NOMO-1 (cell line): ENCODE measurements at regions not wholly inside any gene's neighbourhood (a gene's known extent, or its start where the extent isn't known, plus 50 kb on each side); places are given as distances from the start of the nearest gene placed in this dataset.

ENCODE experiments used
- DNase-seq, 2 experiments: peaks; one replicate each; lab custom pipeline; 2025; ENCODE audit not compliant: unreplicated experiment in 2 of 2; lab: John Stamatoyannopoulos, UW

DNA sequence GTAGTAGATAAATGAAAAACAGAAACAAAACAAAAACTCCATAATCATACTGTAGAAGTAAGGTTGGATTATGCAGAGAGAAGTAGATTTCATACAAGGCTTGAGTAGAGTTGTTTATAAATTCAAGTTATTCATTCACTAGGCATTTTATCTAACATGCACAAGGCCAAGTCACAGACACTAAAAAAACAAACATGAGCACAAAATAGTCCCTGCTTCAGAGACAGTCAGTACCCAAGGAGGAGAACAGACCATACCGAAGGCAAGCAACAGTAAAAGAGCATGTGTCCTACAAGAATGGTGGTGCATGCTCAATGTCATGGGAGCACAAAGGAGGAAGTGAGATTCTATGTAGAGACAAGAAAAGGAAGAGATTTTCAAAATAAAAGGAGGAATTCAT, 796.5 kb upstream of the LRRC4C start:
- DNase-seq, result peak in 1 of 2 experiments; percentile 0

DNA sequence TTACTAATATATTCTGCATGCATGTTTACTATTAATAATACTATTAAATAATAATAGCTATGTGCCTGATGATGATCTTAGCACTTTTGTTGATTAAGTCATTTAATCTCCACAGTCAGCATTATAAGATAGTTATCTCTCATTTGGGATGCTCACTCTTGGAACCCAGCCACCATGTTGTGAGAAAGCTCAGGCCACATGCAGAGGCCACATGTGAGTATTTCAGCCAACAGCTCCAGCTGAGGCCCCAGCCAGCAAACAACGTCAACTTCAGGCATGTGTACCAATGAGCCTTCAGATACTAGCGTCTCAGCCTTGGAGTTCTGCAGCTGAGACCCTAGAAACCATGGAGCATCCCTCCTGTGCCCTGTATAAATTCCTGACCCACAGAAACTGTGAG, 798.1 kb upstream of the LRRC4C start:
- DNase-seq, result no peak

- no peak for DNase-seq
Observed at GRCh38 chr11:42265072-42265471, 805.6 kb upstream of the LRRC4C start.

DNA sequence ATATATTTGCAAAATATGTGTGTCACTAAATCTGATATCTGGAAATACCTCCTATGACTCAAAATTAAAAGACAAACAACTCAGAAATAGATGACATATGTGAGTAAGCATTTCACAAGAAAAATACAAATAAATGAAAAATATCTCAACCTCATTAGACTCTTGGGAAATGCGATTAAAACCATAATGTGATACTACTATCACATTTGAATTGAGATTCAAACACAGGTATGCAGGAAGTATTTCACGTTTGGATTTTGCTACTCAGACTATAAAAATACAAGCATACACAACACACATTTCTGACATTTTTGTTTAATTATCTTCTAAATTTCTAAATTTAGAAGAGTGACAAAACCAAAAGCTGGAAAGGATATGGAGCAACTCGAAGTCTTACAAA, 811.9 kb upstream of the LRRC4C start:
- DNase-seq, result peak in 1 of 2 experiments; percentile 66

DNA sequence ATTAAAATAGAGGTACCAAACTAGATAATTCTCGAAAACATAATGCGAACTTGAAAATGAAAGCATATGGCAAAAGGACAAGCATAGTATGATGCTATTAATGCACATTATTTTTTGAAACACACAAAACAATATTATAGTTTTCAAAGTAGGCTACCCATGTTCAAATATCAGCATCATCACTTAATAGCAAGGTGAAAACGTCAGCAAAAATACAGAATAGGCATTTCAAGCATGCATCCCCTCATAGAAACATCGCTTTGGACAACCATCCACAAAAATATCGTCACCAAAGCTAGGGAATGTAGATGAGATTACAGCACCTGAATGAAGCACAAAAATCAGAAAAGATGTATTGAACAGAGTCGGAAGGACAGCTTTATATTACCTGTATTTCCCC, 814.5 kb upstream of the LRRC4C start:
- no peak for DNase-seq

GRCh38 chr11:42296910-42297309, 837.5 kb upstream of the LRRC4C start:
- DNase-seq, result no peak

DNA sequence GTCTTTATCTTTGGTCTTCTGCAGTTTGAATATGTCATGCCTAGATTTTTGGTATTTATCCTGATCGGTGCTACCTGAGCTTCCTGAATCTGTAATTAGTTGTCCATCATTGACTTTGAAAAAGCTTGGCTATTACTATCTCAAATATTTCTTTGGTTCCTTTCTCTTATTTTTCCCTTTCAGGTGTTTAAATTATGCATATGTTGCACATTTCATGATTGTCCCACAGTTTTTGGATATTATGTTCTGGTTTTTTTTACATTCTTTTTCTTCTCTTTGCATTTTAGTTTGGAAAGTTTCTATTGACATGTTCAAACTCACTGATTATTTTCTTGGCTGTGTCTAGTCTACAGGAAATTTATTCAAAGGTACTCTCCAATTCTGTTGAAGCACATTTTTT, 840.3 kb upstream of the LRRC4C start:
- DNase-seq, result no peak

- no peak for DNase-seq
Observed at GRCh38 chr11:42301777-42302176, 842.3 kb upstream of the LRRC4C start.

DNA sequence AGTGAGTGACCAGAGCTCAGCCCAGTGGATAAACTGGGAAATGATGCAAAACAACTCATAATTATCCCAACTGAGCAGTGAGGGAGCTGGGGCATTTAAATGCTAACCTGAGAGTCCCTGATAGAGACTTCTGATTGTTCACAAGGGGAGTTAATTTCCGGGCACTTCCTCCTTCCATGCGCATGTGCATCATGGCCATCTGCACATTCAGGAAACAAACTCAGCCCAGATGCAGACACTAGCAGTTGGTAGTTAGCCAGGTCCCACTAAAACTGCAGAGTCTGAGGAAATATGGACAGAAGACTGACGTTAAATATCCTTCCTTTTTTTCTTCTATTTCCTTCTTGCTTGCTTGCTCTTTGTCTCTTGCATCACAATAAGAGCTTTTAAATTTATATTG, 852.1 kb upstream of the LRRC4C start:
- peak; percentile 31 to 52 for DNase-seq

DNA sequence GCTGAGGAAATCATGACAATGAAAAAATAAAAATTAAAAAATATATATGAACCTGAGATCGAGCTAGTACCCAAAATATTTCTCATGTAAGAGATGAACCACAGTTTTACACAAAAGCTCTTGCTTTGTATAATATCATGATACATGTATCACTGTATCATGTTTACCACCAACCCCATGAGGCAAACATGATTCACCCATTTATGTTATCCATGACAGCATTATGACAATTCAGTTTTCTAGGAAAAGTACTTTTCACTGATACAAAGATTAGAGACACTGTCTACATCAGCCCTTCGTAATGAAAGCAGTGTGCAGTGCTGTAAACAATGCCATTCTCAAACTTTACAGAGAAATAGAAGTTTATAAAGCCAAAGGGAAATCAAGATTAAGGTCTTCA, 852.5 kb upstream of the LRRC4C start:
- no peak for DNase-seq

DNA sequence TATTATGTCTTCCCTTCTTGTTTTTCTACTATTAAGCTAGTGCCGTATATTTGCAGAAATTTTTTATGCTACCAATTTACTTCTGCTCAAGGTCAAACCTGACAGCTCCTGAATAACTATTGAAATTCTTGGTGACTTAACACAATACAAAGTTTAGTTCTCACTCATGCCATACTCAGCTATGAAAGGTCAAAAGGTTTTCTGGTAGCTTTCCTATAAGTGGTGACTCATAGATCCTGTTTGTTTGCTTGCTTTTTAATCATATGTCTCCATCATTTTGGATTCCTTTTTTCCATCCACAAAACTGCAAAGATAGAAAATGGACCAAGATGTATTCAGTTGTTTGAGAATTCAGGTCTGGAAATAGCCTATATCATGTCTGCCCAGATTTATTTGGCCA, 855.8 kb upstream of the LRRC4C start:
- no peak for DNase-seq

DNA sequence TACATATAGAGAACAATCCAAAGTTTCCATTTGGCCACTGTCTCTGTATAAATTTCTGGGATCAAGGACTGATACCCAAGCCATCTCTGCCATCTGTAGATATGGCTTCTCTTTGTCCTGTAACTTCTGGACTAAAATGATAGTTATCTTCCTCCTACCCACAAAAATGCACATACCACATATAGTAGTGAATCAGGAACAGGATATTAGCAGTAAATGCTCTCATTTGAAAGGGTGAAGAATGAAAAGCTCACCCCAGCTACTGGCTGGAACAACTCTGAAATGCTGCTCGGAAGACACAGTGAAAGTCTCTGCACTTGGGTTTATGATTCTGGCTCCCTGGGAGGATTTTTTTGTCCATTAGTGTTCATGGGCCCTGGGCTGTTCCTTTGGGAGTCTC, 856.4 kb upstream of the LRRC4C start:
- no peak for DNase-seq

DNA sequence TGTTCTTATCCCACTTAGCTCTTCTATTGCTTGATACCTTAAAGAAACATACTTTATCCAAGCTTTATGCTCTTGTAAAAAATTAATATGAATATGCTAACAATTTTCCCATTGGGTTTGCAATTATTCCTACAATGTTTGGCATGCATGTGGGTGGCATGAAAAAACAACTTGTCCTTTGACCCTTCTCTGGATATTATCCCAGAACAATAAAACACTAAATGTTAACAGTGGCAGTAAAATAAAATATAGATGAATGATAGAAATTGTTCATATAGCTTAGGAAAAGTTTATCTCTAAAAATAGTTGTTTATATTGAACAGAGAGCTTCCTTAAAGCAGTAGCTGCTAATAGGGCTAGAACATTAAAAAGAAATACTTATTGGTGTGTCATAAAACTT, 860.5 kb upstream of the LRRC4C start:
- DNase-seq, result no peak

GRCh38 chr11:42329929-42330565, 870.6 kb upstream of the LRRC4C start:
- no peak for DNase-seq

DNA sequence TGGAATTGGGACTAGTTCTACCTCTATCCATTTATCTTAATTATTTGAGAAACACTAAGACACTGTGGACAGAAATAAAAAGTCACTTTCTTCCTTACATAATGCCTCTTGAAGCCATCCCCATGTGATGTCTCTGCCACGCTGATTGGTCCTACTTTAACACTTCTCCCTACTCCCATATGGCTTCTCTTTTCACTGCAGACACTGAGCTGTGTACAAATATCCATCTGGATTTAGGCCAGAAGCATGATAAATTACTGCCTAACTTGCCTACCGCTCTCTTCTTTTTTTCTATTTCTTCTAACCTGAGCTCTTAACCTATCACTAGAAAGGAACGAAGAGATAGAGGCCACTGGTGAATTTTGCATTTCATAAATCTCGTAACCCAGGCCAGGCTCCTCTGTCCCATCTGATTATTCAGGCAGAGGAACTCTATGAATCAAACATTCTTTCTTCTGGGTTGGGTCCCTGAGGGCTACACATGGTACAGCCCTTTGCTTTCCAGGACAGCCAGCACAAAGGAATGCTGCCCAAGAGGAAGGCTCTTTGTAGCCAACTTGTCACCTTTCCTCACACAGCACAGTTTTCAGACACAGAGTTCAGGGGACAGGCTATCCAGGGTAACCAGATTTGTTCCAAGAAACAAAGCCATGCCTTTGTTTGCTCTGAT, 878.5 kb upstream of the LRRC4C start:
- DNase-seq, result no peak

- DNase-seq, result no peak
Observed at GRCh38 chr11:42344204-42344792, 884.8 kb upstream of the LRRC4C start.

- DNase-seq, result no peak
Observed at GRCh38 chr11:42345933-42346332, 886.5 kb upstream of the LRRC4C start.

- no peak for DNase-seq
Observed at GRCh38 chr11:42363701-42364100, 904.2 kb upstream of the LRRC4C start.

DNA sequence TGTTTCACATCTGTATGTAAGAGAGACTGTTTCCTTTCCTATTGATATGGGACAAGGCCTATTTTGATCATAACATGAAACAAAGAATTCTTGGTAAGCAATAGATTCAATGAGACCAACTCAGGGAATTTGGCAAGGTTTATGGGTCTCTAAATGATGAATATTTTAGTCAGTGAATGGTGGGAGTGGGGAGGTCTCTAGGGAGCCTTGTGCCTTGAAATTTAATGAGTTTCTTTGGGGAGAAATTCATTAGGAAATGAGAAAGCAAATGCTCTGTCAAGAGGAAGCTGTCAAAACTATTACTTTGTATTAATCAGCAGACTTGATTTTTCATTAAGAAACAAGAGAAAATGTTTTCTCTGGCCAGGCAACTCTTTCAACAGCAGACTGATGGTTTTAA, 921.7 kb upstream of the API5 start:
- no peak for DNase-seq

GRCh38 chr11:42397483-42397882, 914.3 kb upstream of the API5 start:
- DNase-seq, result no peak

- no peak for DNase-seq
Observed at GRCh38 chr11:42407341-42407740, 904.5 kb upstream of the API5 start.

DNA sequence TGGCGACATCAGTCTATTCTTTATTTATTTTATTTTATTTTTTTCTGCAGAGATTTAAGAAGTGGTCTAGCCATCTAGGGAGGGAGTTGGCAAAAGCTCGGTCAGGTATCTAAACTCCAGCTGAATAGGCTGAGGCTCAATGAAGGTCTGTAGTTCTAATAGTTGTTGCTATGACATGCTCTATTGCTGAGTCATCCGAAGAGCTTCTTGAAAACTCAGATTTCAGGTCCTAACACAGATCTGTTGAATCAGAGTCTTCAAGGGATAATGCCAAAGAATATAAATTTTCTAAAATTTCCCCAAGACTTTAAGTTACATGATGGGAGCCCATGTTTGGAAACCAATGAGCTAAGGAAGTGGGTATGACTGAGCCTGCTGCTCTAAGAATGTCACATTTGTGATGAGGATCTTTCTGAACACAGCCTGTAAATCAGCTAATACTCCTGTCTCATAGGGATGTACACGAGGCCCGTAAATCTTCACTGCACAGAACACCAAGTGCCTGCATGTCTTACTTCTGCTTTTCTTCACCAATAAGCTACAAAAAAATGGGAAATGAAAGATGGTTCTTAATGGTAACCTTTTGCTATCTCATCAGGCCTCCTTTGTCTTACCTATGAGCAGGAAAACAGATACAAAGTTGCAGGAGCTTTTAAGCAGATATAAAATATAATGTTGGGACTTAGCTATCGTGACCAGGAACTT, 901.4 kb upstream of the API5 start:
- peak; percentile 74 to 98 for DNase-seq
